Germinal center (tissue), 1 donor: ENCODE measurements at regions not wholly inside any gene's neighbourhood (a gene's known extent, or its start where the extent isn't known, plus 50 kb on each side); places are given as distances from the start of the nearest gene placed in this dataset.

Experiments used
- DNase-seq: peaks from one replicate; pipeline ENCODE4 v3.0.0; 2012; ENCODE audit warnings: mixed read lengths, low spot score

DNA sequence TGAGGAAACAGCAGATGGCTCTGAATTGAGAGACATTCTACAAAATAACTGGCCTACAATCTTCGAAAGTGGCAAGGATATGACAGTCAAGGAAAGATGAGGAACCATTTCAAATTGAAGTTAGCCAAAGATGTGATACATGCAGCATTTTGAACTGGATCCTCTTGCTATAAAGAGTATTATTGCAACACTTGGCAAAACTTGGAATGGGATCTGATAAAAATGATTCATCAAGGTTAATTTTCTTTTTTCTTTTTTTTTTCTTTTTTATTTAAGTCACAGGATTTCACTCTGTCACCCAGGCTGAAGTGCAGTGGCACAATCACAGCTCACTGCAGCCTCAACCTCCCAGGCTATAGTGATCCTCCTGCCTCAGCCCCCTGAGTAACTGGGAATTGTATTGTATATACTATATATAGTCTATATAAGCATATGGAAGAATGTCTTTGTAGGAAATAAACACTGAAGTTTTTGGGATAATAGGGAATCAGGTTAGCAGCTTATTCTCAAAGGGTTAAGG, 49.8 kb upstream of the GJA8 start:
- no peak for DNase-seq
